GM12878 (cell line): ENCODE measurements at regions not wholly inside any gene's neighbourhood (a gene's known extent, or its start where the extent isn't known, plus 50 kb on each side); places are given as distances from the start of the nearest gene placed in this dataset.

Source experiments
- ATAC-seq: fragments of 200-7000 bp; cut with Tn5 transposase; 3 replicates; pipeline ENCODE4 v1.9.1; 2020; ENCODE audit warnings: mild to moderate bottlenecking, moderate library complexity
- BruUV-seq: library from RNA; stranded (reverse); fragments of 400-500 nt; replicated peaks from 2 replicates; lab custom pipeline; 2021; lab: Mats Ljungman, UMichigan
- CTCF ChIA-PET: fragments of 300-600 bp; sonication (Branson Sonifier 250); formaldehyde crosslinking; extraction: SDS; loops from one replicate; lab custom pipeline; 2021; ENCODE audit warnings: inconsistent platforms; lab: Yijun Ruan, JAX
- POLR2A ChIA-PET: fragments of 350-600 bp; formaldehyde crosslinking; extraction: SDS; loops from one replicate; lab custom pipeline; 2021; ENCODE audit warnings: inconsistent platforms; lab: Charles Lee
- RAD21 ChIA-PET: fragments of 300-600 bp; sonication (Branson Sonifier 250); formaldehyde crosslinking; loops from one replicate; lab custom pipeline; 2023; ENCODE audit warnings: antibody characterized with exemption; ENCODE audit not compliant: unreplicated experiment; lab: Charles Lee
- SMC1A ChIA-PET: fragments of 300-600 bp; sonication (Branson Sonifier 250); formaldehyde crosslinking; loops from one replicate; lab custom pipeline; 2023; ENCODE audit not compliant: unreplicated experiment, uncharacterized antibody; lab: Charles Lee
- DNase-seq: peaks from one replicate; pipeline ENCODE4 v3.0.0-alpha.2; 2011; ENCODE audit warnings: low read depth, low spot score
- FAIRE-seq: peaks from 3 replicates; lab custom pipeline; 2011; peaks lifted over from hg19 to GRCh38; lab: Jason Lieb, UNC
- H2AFZ ChIP-seq: 2 replicates; pipeline ENCODE4 v1.6.0; 2011; ENCODE audit warnings: low read depth, low read length, control low read depth; ENCODE audit not compliant: control insufficient read depth
- H3K27ac ChIP-seq: 2 replicates; pipeline ENCODE4 v1.5.1; 2011; ENCODE audit warnings: control low read depth; ENCODE audit not compliant: control insufficient read depth, insufficient read depth
- H3K27me3 ChIP-seq, 2 experiments: replicated peaks in 1 of 2; 2 replicates each; pipeline versions ENCODE4 v1.6.0 to v1.6.1; 2011; ENCODE audit warnings: low read length in 1 of 2; ENCODE audit not compliant: control insufficient read depth in 2 of 2, insufficient read depth in 2 of 2
- H3K36me3 ChIP-seq, 2 experiments: 2 replicates each; pipeline ENCODE4 v1.5.1; 2011; ENCODE audit warnings: low read length in 1 of 2; ENCODE audit not compliant: control insufficient read depth in 2 of 2, insufficient read depth in 2 of 2
- H3K4me1 ChIP-seq: 2 replicates; pipeline ENCODE4 v1.6.1; 2011; ENCODE audit warnings: mild to moderate bottlenecking, low read length, moderate library complexity, mixed read lengths; ENCODE audit not compliant: control insufficient read depth, insufficient read depth
- H3K4me2 ChIP-seq: 2 replicates; pipeline ENCODE4 v1.6.0; 2011; ENCODE audit warnings: control low read depth; ENCODE audit not compliant: control insufficient read depth, insufficient read depth
- H3K4me3 ChIP-seq: fragments of 200-600 bp; sonication (generic); 2 replicates; pipeline ENCODE4 v1.5.1; 2016
- H3K79me2 ChIP-seq: 2 replicates; pipeline ENCODE4 v1.6.0; 2011; ENCODE audit warnings: low read length; ENCODE audit not compliant: control insufficient read depth, insufficient read depth
- H3K9ac ChIP-seq: 2 replicates; pipeline ENCODE4 v1.8.0; 2011; ENCODE audit warnings: low read length, control low read depth, mixed read lengths; ENCODE audit not compliant: control insufficient read depth, insufficient read depth
- H3K9me3 ChIP-seq: replicated peaks from 3 replicates; pipeline ENCODE4 v1.5.1; 2011; ENCODE audit warnings: mild to moderate bottlenecking, low read length; ENCODE audit not compliant: control insufficient read depth, insufficient read depth
- H4K20me1 ChIP-seq: 2 replicates; pipeline ENCODE4 v1.6.0; 2011; ENCODE audit not compliant: control insufficient read depth, insufficient read depth
- BCL3 ChIP-seq: IDR thresholded peaks from 2 replicates; pipeline ENCODE4 v1.6.1; 2011; ENCODE audit warnings: borderline replicate concordance, low read depth, mild to moderate bottlenecking, moderate library complexity, low read length; ENCODE audit not compliant: insufficient read depth, poor library complexity, severe bottlenecking
- CEBPB ChIP-seq, 2 experiments: fragments of 150-350 bp in 1 of 2; IDR thresholded peaks; 2 replicates each; pipeline ENCODE4 v1.6.1; 2012 to 2014; ENCODE audit warnings: low read depth in 2 of 2, low read length in 2 of 2, borderline replicate concordance in 1 of 2, inconsistent platforms in 1 of 2
- CREM ChIP-seq: IDR thresholded peaks from 2 replicates; pipeline ENCODE4 v1.6.1; 2014; ENCODE audit warnings: antibody characterized with exemption, low read depth
- MEF2B ChIP-seq: fragments of 450-650 bp; IDR thresholded peaks from 2 replicates; pipeline ENCODE4 v1.6.1; 2018; ENCODE audit warnings: mild to moderate bottlenecking, moderate library complexity; ENCODE audit not compliant: partially characterized antibody, poor library complexity, severe bottlenecking
- MTA2 ChIP-seq: fragments of 450-650 bp; IDR thresholded peaks from 2 replicates; pipeline ENCODE4 v1.6.1; 2016; ENCODE audit warnings: low read depth, mild to moderate bottlenecking, moderate library complexity
- NKRF ChIP-seq: fragments of 450-650 bp; conservative IDR thresholded peaks from 2 replicates; pipeline ENCODE4 v1.6.1; 2017; ENCODE audit warnings: mild to moderate bottlenecking, moderate library complexity
- SIX5 ChIP-seq: IDR thresholded peaks from 2 replicates; pipeline ENCODE4 v1.6.1; 2011; ENCODE audit warnings: mild to moderate bottlenecking, low read depth, low read length, moderate library complexity; ENCODE audit not compliant: severe bottlenecking
- STAT3 ChIP-seq: IDR thresholded peaks from 2 replicates; pipeline ENCODE4 v1.6.1; 2011; ENCODE audit warnings: low read depth, low read length, improper control_type of control experiment
- WGBS: methylation state at CpG from one replicate; pipeline ENCODE4 v1.1.6; 2016; ENCODE audit warnings: low lambda C conversion rate; ENCODE audit not compliant: insufficient replicate concordance, insufficient coverage; ENCODE audit errors: missing lambda C conversion rate; 5-methylcytosine and 5-hydroxymethylcytosine counted together
- in situ Hi-C: fragments of 300-500 bp; cut with MboI; formaldehyde crosslinking; loops from 9 replicates; pipeline ENCODE4 v1.14.3; 2018; ENCODE audit warnings: mixed read lengths
- intact Hi-C: fragments of 100-400 bp; cut with micrococcal nuclease; formaldehyde crosslinking; loops from one replicate; pipeline ENCODE4 v1.14.2; 2022; ENCODE audit not compliant: unreplicated experiment
- TF ChIP-seq, protein P1 (sequence below): fragments of 450-650 bp; IDR thresholded peaks from 2 replicates; pipeline ENCODE4 v1.6.1; 2017; ENCODE audit warnings: borderline replicate concordance
- TF ChIP-seq, protein P2 (sequence below): IDR thresholded peaks from 2 replicates; pipeline ENCODE4 v1.6.1; 2011; ENCODE audit warnings: mild to moderate bottlenecking, low read depth, low read length, moderate library complexity; ENCODE audit not compliant: insufficient replicate concordance

DNA sequence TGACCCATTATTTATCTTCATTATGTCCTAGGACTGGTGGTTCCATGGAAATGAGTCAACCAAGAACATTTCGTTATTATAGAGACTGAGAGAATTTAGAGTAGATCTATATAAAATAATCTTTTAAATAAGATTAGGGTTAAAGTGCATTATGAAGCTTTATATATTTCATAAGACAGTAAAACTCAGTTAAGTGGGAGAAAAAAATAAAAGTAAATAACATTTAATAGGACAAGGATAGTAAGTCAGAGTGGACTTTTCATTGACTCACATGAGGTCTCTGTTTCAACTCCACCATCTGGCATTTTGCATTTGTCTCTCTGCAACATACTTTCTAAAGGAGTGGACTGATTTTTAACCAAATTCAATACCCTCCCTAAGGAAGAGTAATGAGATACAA, 125.3 kb upstream of the CCDC68 start:
- no peak overlapping the region for H3K9ac ChIP-seq
- TF ChIP-seq NKRF (no peak), SIX5 (no peak), STAT3 (no peak), CREM (no peak), BCL3 (no peak), CEBPB (IDR thresholded peaks at IDR 0.05; ENCODE audit: borderline replicate concordance in 1 of 2, low read depth in 2 of 2, low read length in 2 of 2) (no peak), MTA2 (no peak), MEF2B (no peak)
- TF ChIP-seq, protein P1, sequence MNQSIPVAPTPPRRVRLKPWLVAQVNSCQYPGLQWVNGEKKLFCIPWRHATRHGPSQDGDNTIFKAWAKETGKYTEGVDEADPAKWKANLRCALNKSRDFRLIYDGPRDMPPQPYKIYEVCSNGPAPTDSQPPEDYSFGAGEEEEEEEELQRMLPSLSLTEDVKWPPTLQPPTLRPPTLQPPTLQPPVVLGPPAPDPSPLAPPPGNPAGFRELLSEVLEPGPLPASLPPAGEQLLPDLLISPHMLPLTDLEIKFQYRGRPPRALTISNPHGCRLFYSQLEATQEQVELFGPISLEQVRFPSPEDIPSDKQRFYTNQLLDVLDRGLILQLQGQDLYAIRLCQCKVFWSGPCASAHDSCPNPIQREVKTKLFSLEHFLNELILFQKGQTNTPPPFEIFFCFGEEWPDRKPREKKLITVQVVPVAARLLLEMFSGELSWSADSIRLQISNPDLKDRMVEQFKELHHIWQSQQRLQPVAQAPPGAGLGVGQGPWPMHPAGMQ = no peak
- TF ChIP-seq, protein P2, sequence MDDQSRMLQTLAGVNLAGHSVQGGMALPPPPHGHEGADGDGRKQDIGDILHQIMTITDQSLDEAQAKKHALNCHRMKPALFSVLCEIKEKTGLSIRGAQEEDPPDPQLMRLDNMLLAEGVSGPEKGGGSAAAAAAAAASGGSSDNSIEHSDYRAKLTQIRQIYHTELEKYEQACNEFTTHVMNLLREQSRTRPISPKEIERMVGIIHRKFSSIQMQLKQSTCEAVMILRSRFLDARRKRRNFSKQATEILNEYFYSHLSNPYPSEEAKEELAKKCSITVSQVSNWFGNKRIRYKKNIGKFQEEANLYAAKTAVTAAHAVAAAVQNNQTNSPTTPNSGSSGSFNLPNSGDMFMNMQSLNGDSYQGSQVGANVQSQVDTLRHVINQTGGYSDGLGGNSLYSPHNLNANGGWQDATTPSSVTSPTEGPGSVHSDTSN = no peak
- no TSS peak for BruUV-seq
- in situ Hi-C loops = no loop called here
- no peaks in the 10 kb centered on the region for H3K79me2 ChIP-seq
- FAIRE-seq (no peak), ATAC-seq (no peak), DNase-seq (no peak)
- 0% methylated on average over 1 of the region's 1 CpG for WGBS
- CTCF ChIA-PET = interaction anchor here (0.7 to 1.2 kb wide), 2 partner anchors 34 to 51 kb away, joined by 3 read pairs; no protein-coding TSS in a partner anchor
- no peak overlapping the region for H2AFZ ChIP-seq
- POLR2A ChIA-PET = interaction anchor here (1.3 to 1.4 kb wide), 2 partner anchors 13 to 15 kb away, joined by 5 read pairs; no protein-coding TSS in a partner anchor
- H3K4me1 ChIP-seq = no peaks in the 10 kb centered on the region
- H3K27ac ChIP-seq = no peak overlapping the region
- H3K4me3 ChIP-seq = no peak overlapping the region
- intact Hi-C loops = no loop called here
- H3K4me2 ChIP-seq = no peak overlapping the region
- SMC1A ChIA-PET = interaction anchor here (0.6 to 7.1 kb wide), 4 partner anchors 9 to 20 kb away, joined by 3 to 49 read pairs (median 5); no protein-coding TSS in a partner anchor
- no peaks in the 10 kb centered on the region for H4K20me1 ChIP-seq
- RAD21 ChIA-PET = no interaction called here
- no peaks in the 10 kb centered on the region for H3K9me3 ChIP-seq
- H3K36me3 ChIP-seq = no peaks in the 10 kb centered on the region
- H3K27me3 ChIP-seq = no peaks in the 10 kb centered on the region
